Chondrocyte (in vitro differentiated cells): ENCODE measurements at regions not wholly inside any gene's neighbourhood (a gene's known extent, or its start where the extent isn't known, plus 50 kb on each side); places are given as distances from the start of the nearest gene placed in this dataset.

Experiments used
- DNase-seq: peaks from one replicate; pipeline ENCODE4 v3.0.0; 2021; ENCODE audit warnings: mixed read lengths, low spot score
- H3K27ac Mint-ChIP-seq: one replicate; pipeline ENCODE4 v1.8.0; 2021; ENCODE audit warnings: mild to moderate bottlenecking, moderate library complexity, mixed read lengths; ENCODE audit not compliant: unreplicated experiment
- H3K27me3 Mint-ChIP-seq: 2 replicates; pipeline ENCODE4 v1.8.0; 2021; ENCODE audit warnings: low read depth, mixed read lengths
- H3K36me3 Mint-ChIP-seq: 2 replicates; pipeline ENCODE4 v1.8.0; 2021; ENCODE audit warnings: low read depth, mixed read lengths
- H3K4me1 Mint-ChIP-seq: 2 replicates; pipeline ENCODE4 v1.8.0; 2021; ENCODE audit warnings: low read depth, mild to moderate bottlenecking, mixed read lengths
- H3K4me3 Mint-ChIP-seq: one replicate; pipeline ENCODE4 v1.8.0; 2021; ENCODE audit warnings: mild to moderate bottlenecking, moderate library complexity, mixed read lengths; ENCODE audit not compliant: unreplicated experiment
- H3K9me3 Mint-ChIP-seq: 2 replicates; pipeline ENCODE4 v1.8.0; 2021; ENCODE audit warnings: low read depth, mixed read lengths
- CTCF ChIP-seq: fragments of 200-600 bp; sonication (generic); IDR thresholded peaks from 2 replicates; pipeline ENCODE4 v1.5.0; 2021; ENCODE audit warnings: antibody characterized with exemption, mild to moderate bottlenecking, moderate library complexity

- Mint-ChIP-seq H3K4me3 (no peak overlapping the region), H3K36me3 (peaks cover 1% of the 10 kb centered on the region), H3K9me3 (no peaks in the 10 kb centered on the region), H3K4me1 (peaks cover 10% of the 10 kb centered on the region), H3K27me3 (no peaks in the 10 kb centered on the region), H3K27ac (no peak overlapping the region)
- no peak for DNase-seq
- no peak for TF ChIP-seq CTCF
Measured at GRCh38 chr2:187934692-187935091, 357.0 kb upstream of the GULP1 start.

GRCh38 chr2:187935126-187935525 is 356.5 kb upstream of the GULP1 start:
- H3K27ac Mint-ChIP-seq, result no peak overlapping the region
- no peaks in the 10 kb centered on the region for H3K27me3 Mint-ChIP-seq
- no peak for DNase-seq
- H3K4me3 Mint-ChIP-seq, result no peak overlapping the region
- H3K36me3 Mint-ChIP-seq, result no peaks in the 10 kb centered on the region
- H3K4me1 Mint-ChIP-seq, result peaks cover 12% of the 10 kb centered on the region
- H3K9me3 Mint-ChIP-seq, result no peaks in the 10 kb centered on the region
- no peak for TF ChIP-seq CTCF

- Mint-ChIP-seq H3K27me3 (no peaks in the 10 kb centered on the region), H3K36me3 (no peaks in the 10 kb centered on the region), H3K27ac (no peak overlapping the region), H3K4me1 (peaks cover 12% of the 10 kb centered on the region), H3K9me3 (no peaks in the 10 kb centered on the region), H3K4me3 (no peak overlapping the region)
- TF ChIP-seq CTCF, result no peak
- no peak for DNase-seq
Measured at GRCh38 chr2:187936228-187936627, 355.4 kb upstream of the GULP1 start.

GRCh38 chr2:187939180-187939579 is 352.5 kb upstream of the GULP1 start:
- no peak for DNase-seq
- no peak overlapping the region for H3K4me3 Mint-ChIP-seq
- peaks cover 12% of the 10 kb centered on the region for H3K4me1 Mint-ChIP-seq
- TF ChIP-seq CTCF, result no peak
- no peaks in the 10 kb centered on the region for H3K27me3 Mint-ChIP-seq
- no peaks in the 10 kb centered on the region for H3K36me3 Mint-ChIP-seq
- no peak overlapping the region for H3K27ac Mint-ChIP-seq
- H3K9me3 Mint-ChIP-seq, result no peaks in the 10 kb centered on the region

- Mint-ChIP-seq H3K36me3 (no peaks in the 10 kb centered on the region), H3K27me3 (no peaks in the 10 kb centered on the region), H3K9me3 (no peaks in the 10 kb centered on the region), H3K4me3 (no peak overlapping the region), H3K4me1 (peaks cover 12% of the 10 kb centered on the region), H3K27ac (no peak overlapping the region)
- no peak for TF ChIP-seq CTCF
- DNase-seq, result no peak
Measured at GRCh38 chr2:187942876-187943275, 348.8 kb upstream of the GULP1 start.
